Thoracic aorta (tissue), 2 donors: ENCODE measurements at regions not wholly inside any gene's neighbourhood (a gene's known extent, or its start where the extent isn't known, plus 50 kb on each side); places are given as distances from the start of the nearest gene placed in this dataset.

Experiments used
- ATAC-seq: fragments of 150-250 bp; one replicate; pipeline ENCODE4 v1.8.0; 2017; ENCODE audit warnings: low read depth; ENCODE audit not compliant: insufficient number of reproducible peaks, low FRiP score
- DNase-seq: peaks from one replicate; pipeline ENCODE4 v3.0.0-alpha.2; 2020; ENCODE audit warnings: low spot score
- H3K27ac ChIP-seq, 2 donors: fragments of 200-600 bp; sonication (generic); 1 replicate in 1 of 2; 2 replicates in 1 of 2; pipeline ENCODE4 v1.5.1; 2016; ENCODE audit warnings: mild to moderate bottlenecking in 2 of 2, moderate library complexity in 2 of 2
- H3K27me3 ChIP-seq: fragments of 200-600 bp; sonication (generic); replicated peaks from 2 replicates; pipeline ENCODE4 v1.6.0; 2016; ENCODE audit warnings: mild to moderate bottlenecking; ENCODE audit not compliant: insufficient read depth
- H3K36me3 ChIP-seq: fragments of 200-600 bp; sonication (generic); one replicate; pipeline ENCODE4 v1.5.1; 2016
- H3K4me1 ChIP-seq, 2 donors: fragments of 200-600 bp; sonication (generic); 1 replicate in 1 of 2; 2 replicates in 1 of 2; pipeline versions ENCODE4 v1.5.1 to v1.6.0; 2016; ENCODE audit warnings: low read depth in 2 of 2, mild to moderate bottlenecking in 1 of 2; ENCODE audit not compliant: control insufficient read depth in 1 of 2
- H3K4me3 ChIP-seq: fragments of 200-600 bp; sonication (generic); 2 replicates; pipeline ENCODE4 v1.5.1; 2016; ENCODE audit warnings: mild to moderate bottlenecking
- H3K9me3 ChIP-seq: fragments of 200-600 bp; sonication (generic); 2 replicates; pipeline ENCODE4 v1.5.1; 2016
- TF ChIP-seq, protein P1 (sequence below): fragments of 200-600 bp; sonication (generic); IDR thresholded peaks from one replicate; pipeline ENCODE4 v1.5.1; 2019; ENCODE audit warnings: antibody characterized with exemption

DNA sequence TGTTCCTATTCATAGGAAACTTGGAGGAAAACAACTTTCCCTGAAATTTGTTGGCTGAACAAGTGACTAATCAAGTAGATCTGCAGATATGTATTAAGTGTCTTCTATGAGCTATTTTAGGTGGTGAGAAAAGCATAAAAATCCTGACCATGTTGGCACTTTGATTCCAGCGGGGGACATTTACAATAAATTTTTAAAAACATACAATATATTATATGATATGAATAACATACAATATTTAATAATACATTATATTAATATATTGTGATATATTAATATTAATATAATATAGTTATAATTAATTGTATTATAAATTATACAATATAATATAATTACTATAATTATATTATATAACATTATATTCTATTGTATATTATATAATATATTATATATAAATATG is 362.9 kb upstream of the SOX9 start:
- Histone ChIP-seq H3K27ac (no peak overlapping the region), H3K36me3 (no peaks in the 10 kb centered on the region), H3K4me1 (no peaks in the 10 kb centered on the region), H3K4me3 (no peak overlapping the region), H3K9me3 (no peaks in the 10 kb centered on the region), H3K27me3 (no peaks in the 10 kb centered on the region)
- TF ChIP-seq, protein P1, sequence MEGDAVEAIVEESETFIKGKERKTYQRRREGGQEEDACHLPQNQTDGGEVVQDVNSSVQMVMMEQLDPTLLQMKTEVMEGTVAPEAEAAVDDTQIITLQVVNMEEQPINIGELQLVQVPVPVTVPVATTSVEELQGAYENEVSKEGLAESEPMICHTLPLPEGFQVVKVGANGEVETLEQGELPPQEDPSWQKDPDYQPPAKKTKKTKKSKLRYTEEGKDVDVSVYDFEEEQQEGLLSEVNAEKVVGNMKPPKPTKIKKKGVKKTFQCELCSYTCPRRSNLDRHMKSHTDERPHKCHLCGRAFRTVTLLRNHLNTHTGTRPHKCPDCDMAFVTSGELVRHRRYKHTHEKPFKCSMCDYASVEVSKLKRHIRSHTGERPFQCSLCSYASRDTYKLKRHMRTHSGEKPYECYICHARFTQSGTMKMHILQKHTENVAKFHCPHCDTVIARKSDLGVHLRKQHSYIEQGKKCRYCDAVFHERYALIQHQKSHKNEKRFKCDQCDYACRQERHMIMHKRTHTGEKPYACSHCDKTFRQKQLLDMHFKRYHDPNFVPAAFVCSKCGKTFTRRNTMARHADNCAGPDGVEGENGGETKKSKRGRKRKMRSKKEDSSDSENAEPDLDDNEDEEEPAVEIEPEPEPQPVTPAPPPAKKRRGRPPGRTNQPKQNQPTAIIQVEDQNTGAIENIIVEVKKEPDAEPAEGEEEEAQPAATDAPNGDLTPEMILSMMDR = no peak
- ATAC-seq (no peak), DNase-seq (no peak)

DNA sequence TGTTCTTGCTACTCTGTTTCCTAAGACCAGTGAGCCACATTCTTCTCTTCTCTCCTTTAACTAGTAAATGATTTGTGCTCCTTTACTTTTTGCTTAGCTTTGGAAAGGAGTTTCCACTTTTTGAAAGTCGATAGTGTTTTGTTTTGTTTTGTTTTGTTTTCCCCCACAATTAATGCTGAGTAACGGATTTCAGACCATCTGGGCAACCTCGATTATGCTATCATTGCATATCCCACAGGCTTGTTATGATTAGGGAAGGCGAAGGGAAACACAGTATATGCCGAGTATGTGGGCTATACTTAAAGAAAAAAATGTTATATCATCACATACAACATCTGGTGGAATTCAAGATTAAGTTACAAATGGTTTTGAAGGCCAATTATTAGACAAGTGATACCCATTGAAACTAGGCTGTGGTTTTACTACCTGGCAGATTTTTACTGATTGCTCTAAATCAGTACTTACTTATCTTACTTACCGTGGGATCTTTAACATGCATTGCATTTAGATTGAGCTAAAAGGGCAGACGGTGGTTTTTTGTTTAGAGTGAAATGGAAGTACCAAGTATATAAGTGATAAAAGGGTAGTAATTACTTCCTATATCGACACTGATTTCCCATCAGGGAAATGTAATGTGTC is 361.3 kb upstream of the SOX9 start:
- no peak overlapping the region for H3K27ac ChIP-seq
- ATAC-seq (no peak), DNase-seq (no peak)
- no peaks in the 10 kb centered on the region for H3K27me3 ChIP-seq
- no peaks in the 10 kb centered on the region for H3K36me3 ChIP-seq
- H3K9me3 ChIP-seq = no peaks in the 10 kb centered on the region
- TF ChIP-seq, protein P1 = no peak
- no peak overlapping the region for H3K4me3 ChIP-seq
- H3K4me1 ChIP-seq = no peaks in the 10 kb centered on the region

DNA sequence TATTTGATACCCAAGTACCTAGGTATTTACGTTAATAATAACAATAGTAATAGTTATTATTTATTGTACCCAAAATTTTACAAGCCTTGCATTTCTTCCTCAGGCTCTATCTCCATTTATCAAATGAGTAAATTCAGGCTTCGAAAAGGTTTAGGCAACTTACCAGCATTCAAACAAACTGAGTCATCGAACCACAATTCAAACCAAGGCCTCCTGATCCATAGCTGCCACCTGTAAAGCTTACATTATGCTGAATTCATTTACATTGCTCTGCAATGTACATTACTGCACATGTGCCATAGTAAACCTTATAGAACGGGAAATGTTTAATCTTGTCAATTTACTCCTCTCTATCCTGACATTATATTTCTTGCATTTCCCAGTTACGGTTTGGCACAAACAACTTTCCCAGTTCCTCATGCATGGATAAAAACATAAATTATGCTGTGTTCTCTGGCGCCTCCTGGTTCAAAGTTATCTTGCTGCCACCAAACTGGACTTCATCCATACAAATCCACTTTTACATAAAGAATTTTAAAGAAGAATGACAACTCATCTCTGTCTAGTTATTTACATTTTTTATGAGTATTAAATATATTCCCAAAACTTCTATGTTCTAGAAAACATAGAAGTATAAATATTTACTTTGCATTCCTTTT is 360.6 kb upstream of the SOX9 start:
- TF ChIP-seq, protein P1 = no peak
- H3K9me3 ChIP-seq = no peaks in the 10 kb centered on the region

DNA sequence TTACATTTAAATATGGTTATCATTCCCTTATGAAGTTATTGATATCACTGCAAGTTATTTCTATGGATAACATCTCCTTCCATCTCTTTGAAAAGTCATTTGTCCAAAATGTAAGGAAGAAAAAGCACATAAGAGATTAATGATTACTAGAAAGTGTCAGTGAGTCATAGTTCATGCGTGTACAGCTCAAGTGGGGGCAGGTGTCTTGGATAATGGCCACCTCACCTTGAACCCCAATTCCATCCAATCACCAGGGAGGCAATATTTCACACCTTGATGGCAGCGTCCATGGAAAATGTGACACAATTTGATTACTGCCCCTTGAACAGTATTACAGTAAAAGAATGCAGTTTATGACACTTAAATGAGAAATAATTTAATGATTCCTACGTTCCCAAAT is 358.3 kb upstream of the SOX9 start:
- no peaks in the 10 kb centered on the region for H3K9me3 ChIP-seq
- ATAC-seq (no peak), DNase-seq (no peak)

More for the DNA sequence above, 360.6 kb upstream of the SOX9 start:
- Histone ChIP-seq H3K36me3 (no peaks in the 10 kb centered on the region), H3K4me3 (no peak overlapping the region), H3K4me1 (no peaks in the 10 kb centered on the region), H3K27me3 (no peaks in the 10 kb centered on the region), H3K27ac (no peak overlapping the region)
- no peak for ATAC-seq
- DNase-seq = no peak

DNA sequence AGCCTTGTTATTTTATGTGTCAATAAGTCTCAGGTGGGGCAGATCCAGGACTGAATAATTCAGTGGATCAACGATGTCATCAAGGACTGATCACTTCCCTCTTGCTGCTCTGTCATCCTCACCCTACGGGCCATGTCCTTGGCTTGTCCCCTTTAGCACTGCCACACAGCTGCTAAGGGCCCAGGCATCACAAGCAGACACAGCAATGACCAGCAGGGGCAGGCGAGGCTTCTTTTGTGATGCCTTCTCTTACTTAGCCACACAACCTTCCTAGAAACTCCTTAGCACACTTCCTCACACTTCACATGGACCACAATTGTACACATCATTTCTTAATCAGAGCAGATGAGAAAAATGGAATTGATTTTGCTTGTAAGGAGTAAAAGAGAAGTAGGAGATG is 356.3 kb upstream of the SOX9 start:
- Histone ChIP-seq H3K36me3 (no peaks in the 10 kb centered on the region), H3K9me3 (no peaks in the 10 kb centered on the region), H3K27ac (no peak overlapping the region), H3K4me3 (no peak overlapping the region), H3K4me1 (no peaks in the 10 kb centered on the region), H3K27me3 (no peaks in the 10 kb centered on the region)
- TF ChIP-seq, protein P1 = no peak
- no peak for ATAC-seq
- no peak for DNase-seq

More for the DNA sequence above, 358.3 kb upstream of the SOX9 start:
- Histone ChIP-seq H3K4me3 (no peak overlapping the region), H3K27me3 (no peaks in the 10 kb centered on the region), H3K4me1 (no peaks in the 10 kb centered on the region), H3K27ac (no peak overlapping the region), H3K36me3 (no peaks in the 10 kb centered on the region)
- TF ChIP-seq, protein P1 = no peak
